Activated B cell treated with CpG ODN at 0.5 μM for 24 hours (primary cell): ENCODE measurements at regions not wholly inside any gene's neighbourhood (a gene's known extent, or its start where the extent isn't known, plus 50 kb on each side); places are given as distances from the start of the nearest gene placed in this dataset.

Experiments
- ATAC-seq: fragments of 200-7000 bp; cut with Tn5 transposase; one replicate; pipeline ENCODE4 v1.10.0; 2021; ENCODE audit warnings: low read depth, mild to moderate bottlenecking, moderate library complexity
- CTCF ChIA-PET: fragments of 350-600 bp; sonication (Branson Sonifier 250); formaldehyde crosslinking; loops from one replicate; lab custom pipeline; 2021; ENCODE audit warnings: antibody characterized with exemption; lab: Charles Lee
- POLR2A ChIA-PET: fragments of 350-600 bp; sonication (Branson Sonifier 250); formaldehyde crosslinking; loops from one replicate; lab custom pipeline; 2021; ENCODE audit warnings: antibody characterized with exemption; lab: Charles Lee
- DNase-seq: peaks from one replicate; pipeline ENCODE4 v3.0.0; 2022
- H3K27ac Mint-ChIP-seq: one replicate; pipeline ENCODE4 v1.8.0; 2020; ENCODE audit warnings: mixed read lengths
- H3K27me3 Mint-ChIP-seq: one replicate; pipeline ENCODE4 v1.8.0; 2021; ENCODE audit warnings: mixed read lengths
- H3K36me3 Mint-ChIP-seq: one replicate; pipeline ENCODE4 v1.8.0; 2021; ENCODE audit warnings: low read depth, mixed read lengths
- H3K4me1 Mint-ChIP-seq: one replicate; pipeline ENCODE4 v1.8.0; 2021; ENCODE audit warnings: mixed read lengths
- H3K4me3 Mint-ChIP-seq: one replicate; pipeline ENCODE4 v1.8.0; 2020; ENCODE audit warnings: mild to moderate bottlenecking, mixed read lengths
- H3K9me3 Mint-ChIP-seq: one replicate; pipeline ENCODE4 v1.8.0; 2020; ENCODE audit warnings: mixed read lengths
- CTCF ChIP-seq: fragments of 200-600 bp; IDR thresholded peaks from one replicate; pipeline ENCODE4 v1.8.0; 2022; ENCODE audit warnings: antibody characterized with exemption, mild to moderate bottlenecking
- intact Hi-C: fragments of 100-400 bp; cut with micrococcal nuclease; formaldehyde crosslinking; loops from one replicate; pipeline ENCODE4 v1.15.1; 2024

GRCh38 chr13:50261130-50261901 is 246.1 kb downstream of the KCNRG start:
- intact Hi-C loops = no loop called here
- POLR2A ChIA-PET = interaction anchor here (0.7 kb wide), 1 partner anchor 253 kb away, joined by 3 read pairs; no protein-coding TSS in a partner anchor

GRCh38 chr13:50267066-50267465 is 251.8 kb downstream of the KCNRG start:
- H3K4me3 Mint-ChIP-seq = no peak overlapping the region
- no peak for DNase-seq
- ChIA-PET CTCF (interaction anchor here (0.7 kb wide), 1 partner anchor 136 kb away, joined by 3 read pairs; no protein-coding TSS in a partner anchor), POLR2A (no interaction called here)
- H3K4me1 Mint-ChIP-seq = peaks cover 8% of the 10 kb centered on the region
- H3K9me3 Mint-ChIP-seq = no peaks in the 10 kb centered on the region
- intact Hi-C loops = no loop called here
- TF ChIP-seq CTCF = no peak
- H3K27me3 Mint-ChIP-seq = no peaks in the 10 kb centered on the region
- no peak for ATAC-seq
- no peak overlapping the region for H3K27ac Mint-ChIP-seq
- no peaks in the 10 kb centered on the region for H3K36me3 Mint-ChIP-seq

More at GRCh38 chr13:50261130-50261901, 246.1 kb downstream of the KCNRG start:
- no peak for TF ChIP-seq CTCF
- Mint-ChIP-seq H3K27ac (no peak overlapping the region), H3K36me3 (no peaks in the 10 kb centered on the region), H3K9me3 (no peaks in the 10 kb centered on the region), H3K27me3 (no peaks in the 10 kb centered on the region), H3K4me3 (no peak overlapping the region), H3K4me1 (peaks cover 13% of the 10 kb centered on the region)
- no peak for DNase-seq
- ATAC-seq = no peak
- CTCF ChIA-PET = interaction anchor here (0.9 kb wide), 1 partner anchor 9 kb away, joined by 3 read pairs; no protein-coding TSS in a partner anchor

- Mint-ChIP-seq H3K9me3 (no peaks in the 10 kb centered on the region), H3K27ac (no peak overlapping the region), H3K27me3 (no peaks in the 10 kb centered on the region), H3K4me3 (no peak overlapping the region), H3K4me1 (peaks cover 8% of the 10 kb centered on the region), H3K36me3 (no peaks in the 10 kb centered on the region)
- no peak for DNase-seq
- intact Hi-C loops = no loop called here
- POLR2A ChIA-PET = interaction anchor here (1.4 kb wide), 1 partner anchor 137 kb away, joined by 4 read pairs; no protein-coding TSS in a partner anchor
- no peak for TF ChIP-seq CTCF
- ATAC-seq = no peak
- CTCF ChIA-PET = no interaction called here
Measured at GRCh38 chr13:50267917-50268316, 252.7 kb downstream of the KCNRG start.

- Mint-ChIP-seq H3K4me1 (peaks cover 8% of the 10 kb centered on the region), H3K27ac (no peak overlapping the region), H3K4me3 (no peak overlapping the region), H3K36me3 (no peaks in the 10 kb centered on the region), H3K27me3 (no peaks in the 10 kb centered on the region), H3K9me3 (peaks cover under 1% of the 10 kb centered on the region)
- intact Hi-C loops = no loop called here
- no peak for TF ChIP-seq CTCF
- ATAC-seq (no peak), DNase-seq (no peak)
- ChIA-PET CTCF (no interaction called here), POLR2A (interaction anchor here (1.2 to 1.5 kb wide), 5 partner anchors 24 to 271 kb away, joined by 3 to 8 read pairs (median 4); partner anchors contain the start of gene TRIM13)
Measured at GRCh38 chr13:50268500-50268899, 253.3 kb downstream of the KCNRG start.

- ChIA-PET POLR2A (interaction anchor here (0.7 kb wide), 1 partner anchor 179 kb away, joined by 5 read pairs; no protein-coding TSS in a partner anchor), CTCF (no interaction called here)
- no peak for TF ChIP-seq CTCF
- ATAC-seq (no peak), DNase-seq (no peak)
- no peaks in the 10 kb centered on the region for H3K36me3 Mint-ChIP-seq
- no peak overlapping the region for H3K27ac Mint-ChIP-seq
- no peaks in the 10 kb centered on the region for H3K27me3 Mint-ChIP-seq
- H3K4me1 Mint-ChIP-seq = peaks cover 8% of the 10 kb centered on the region
- peaks cover 6% of the 10 kb centered on the region for H3K9me3 Mint-ChIP-seq
- intact Hi-C loops = no loop called here
- H3K4me3 Mint-ChIP-seq = no peak overlapping the region
Measured at GRCh38 chr13:50274181-50274580, 258.9 kb downstream of the KCNRG start.
